Ovary (tissue), 7 donors: ENCODE measurements at regions not wholly inside any gene's neighbourhood (a gene's known extent, or its start where the extent isn't known, plus 50 kb on each side); places are given as distances from the start of the nearest gene placed in this dataset.

Experiments used
- DNase-seq, 5 donors: peaks; one replicate each; pipeline ENCODE4 v3.0.0-alpha.2; 2019 to 2020
- H3K27ac ChIP-seq, 2 donors: fragments of 200-600 bp; one replicate each; pipeline versions ENCODE4 v1.5.1 to v1.8.0; 2019 to 2022
- H3K27me3 ChIP-seq: fragments of 200-600 bp; one replicate; pipeline ENCODE4 v1.8.0; 2022
- H3K36me3 ChIP-seq: fragments of 200-600 bp; sonication (generic); one replicate; pipeline ENCODE4 v1.5.1; 2019
- H3K4me1 ChIP-seq: one replicate; pipeline ENCODE4 v1.8.1; 2013; ENCODE audit warnings: mild to moderate bottlenecking, moderate library complexity; ENCODE audit not compliant: insufficient read depth
- H3K4me3 ChIP-seq: fragments of 200-600 bp; sonication (generic); one replicate; pipeline ENCODE4 v1.5.1; 2017
- H3K9me3 ChIP-seq, 2 donors: fragments of 200-600 bp in 1 of 2; sonication (generic) in 1 of 2; one replicate each; pipeline versions ENCODE4 v1.5.1 to v1.8.1; 2013 to 2019; ENCODE audit warnings: mild to moderate bottlenecking in 1 of 2, moderate library complexity in 1 of 2
- CTCF ChIP-seq, 3 donors: fragments of 450-650 bp in 2 of 3; fragments of 200-600 bp in 1 of 3; IDR thresholded peaks; one replicate each; pipeline versions ENCODE4 v1.5.1 to v1.8.0; 2016 to 2022; ENCODE audit warnings: antibody characterized with exemption in 3 of 3, mild to moderate bottlenecking in 1 of 3
- EP300 ChIP-seq: sonication (generic); formaldehyde crosslinking; IDR thresholded peaks from one replicate; pipeline ENCODE4 v1.6.1; 2017; ENCODE audit warnings: antibody characterized with exemption
- POLR2A ChIP-seq: fragments of 450-650 bp; IDR thresholded peaks from one replicate; pipeline ENCODE4 v1.6.1; 2017; ENCODE audit warnings: antibody characterized with exemption, mild to moderate bottlenecking, moderate library complexity
- WGBS, 3 donors: extraction: QIAGEN DNeasy Blood & Tissue Kit in 1 of 3; methylation state at CpG; one replicate each; pipeline versions ENCODE4 v1.1.5 to v1.1.7; 2013 to 2017; 5-methylcytosine and 5-hydroxymethylcytosine counted together
- intact Hi-C, 4 donors: fragments of 100-400 bp; cut with DNase I; formaldehyde crosslinking; loops; one replicate each; pipeline versions ENCODE4 v1.11.0 to v1.15.1; 2022 to 2023
- donor health status: DM: no; HTN: no; CAD: no; lungs with moderate emphysema.
- donor health status: DM: no; HTN: no; CAD: no.
- donor health status: Bipolar disorder and iron deficiency.
- donor health status: DM: no; HTN: no; CAD: no.
- donor health status: DM: yes; HTN: yes; CAD: no.

GRCh38 chr6:80946402-80946801 is 806.1 kb downstream of the TENT5A start:
- Histone ChIP-seq H3K27me3 (no peaks in the 10 kb centered on the region), H3K27ac (no peak overlapping the region), H3K4me3 (no peak overlapping the region), H3K4me1 (no peaks in the 10 kb centered on the region), H3K9me3 (no peaks in the 10 kb centered on the region), H3K36me3 (no peaks in the 10 kb centered on the region)
- DNase-seq, result no peak
- no peak for TF ChIP-seq EP300
- TF ChIP-seq POLR2A, result no peak
- TF ChIP-seq CTCF (IDR thresholded peaks at IDR 0.05), result no peak
- intact Hi-C loops, result no loop called here
- WGBS, 3 donors, result 77 to 98% (median 94%) methylated on average over 3 of the region's 3 CpGs

GRCh38 chr6:80942911-80943310 is 809.6 kb downstream of the TENT5A start:
- no peaks in the 10 kb centered on the region for H3K4me1 ChIP-seq
- no peaks in the 10 kb centered on the region for H3K36me3 ChIP-seq
- no peaks in the 10 kb centered on the region for H3K9me3 ChIP-seq
- intact Hi-C loops, result no loop called here
- H3K4me3 ChIP-seq, result no peak overlapping the region
- no peak for TF ChIP-seq EP300
- TF ChIP-seq CTCF (IDR thresholded peaks at IDR 0.05), result no peak
- TF ChIP-seq POLR2A, result no peak
- no peaks in the 10 kb centered on the region for H3K27me3 ChIP-seq
- WGBS, 3 donors, result 51 to 63% (median 54%) methylated on average over 1 of the region's 1 CpG
- H3K27ac ChIP-seq, result no peak overlapping the region
- DNase-seq, result no peak

GRCh38 chr6:80940976-80941375 is 811.5 kb downstream of the TENT5A start:
- Histone ChIP-seq H3K27ac (no peak overlapping the region), H3K27me3 (no peaks in the 10 kb centered on the region), H3K4me1 (no peaks in the 10 kb centered on the region), H3K4me3 (no peak overlapping the region), H3K36me3 (no peaks in the 10 kb centered on the region), H3K9me3 (no peaks in the 10 kb centered on the region)
- TF ChIP-seq POLR2A (no peak), CTCF (IDR thresholded peaks at IDR 0.05) (no peak), EP300 (no peak)
- intact Hi-C loops, result no loop called here
- 35 to 53% (median 40%) methylated on average over 1 of the region's 1 CpG for WGBS, 3 donors
- no peak for DNase-seq

GRCh38 chr6:80940571-80940970 is 811.9 kb downstream of the TENT5A start:
- TF ChIP-seq POLR2A, result no peak
- TF ChIP-seq CTCF (IDR thresholded peaks at IDR 0.05), result no peak
- H3K27me3 ChIP-seq, result no peaks in the 10 kb centered on the region
- DNase-seq, result no peak
- no peaks in the 10 kb centered on the region for H3K36me3 ChIP-seq
- no peaks in the 10 kb centered on the region for H3K4me1 ChIP-seq
- WGBS, 3 donors, result 9 to 24% (median 13%) methylated on average over 1 of the region's 1 CpG
- intact Hi-C loops, result no loop called here
- no peaks in the 10 kb centered on the region for H3K9me3 ChIP-seq
- H3K4me3 ChIP-seq, result no peak overlapping the region
- H3K27ac ChIP-seq, result no peak overlapping the region

- TF ChIP-seq EP300 (no peak), POLR2A (no peak), CTCF (IDR thresholded peaks at IDR 0.05) (no peak)
- DNase-seq, result no peak
- Histone ChIP-seq H3K27ac (no peak overlapping the region), H3K4me1 (no peaks in the 10 kb centered on the region), H3K9me3 (no peaks in the 10 kb centered on the region), H3K36me3 (no peaks in the 10 kb centered on the region), H3K4me3 (no peak overlapping the region), H3K27me3 (no peaks in the 10 kb centered on the region)
- intact Hi-C loops, result no loop called here
Measured at GRCh38 chr6:80939898-80940297, 812.6 kb downstream of the TENT5A start.
